ENCODE measurements at regions not wholly inside any gene's neighbourhood (a gene's known extent, or its start where the extent isn't known, plus 50 kb on each side); places are given as distances from the start of the nearest gene placed in this dataset.

DNA sequence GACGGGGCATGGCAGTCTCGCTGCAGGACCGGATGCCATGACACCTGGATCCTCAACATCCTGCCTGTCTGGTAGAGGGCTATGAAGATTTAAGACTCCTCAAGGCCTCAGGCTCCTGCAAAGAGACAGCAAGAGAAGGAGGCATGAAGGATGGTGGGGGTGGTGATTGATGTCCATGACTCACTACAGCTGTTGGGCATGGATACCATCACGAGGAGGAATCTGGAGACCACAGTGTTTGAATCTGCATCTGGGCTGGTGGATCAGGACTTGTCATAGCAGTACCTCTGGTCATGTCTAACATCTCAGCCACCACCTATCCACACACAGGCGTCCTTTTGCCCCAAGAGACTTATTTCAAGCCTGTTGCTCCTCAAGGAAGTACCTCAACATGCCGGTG is 50.2 kb upstream of the WSCD1 start:
- TF ChIP-seq CTCF (IDR thresholded peaks at IDR 0.05; ENCODE audit: insufficient read depth, low read depth, low read length) (no peak), EZH2 (IDR thresholded peaks at IDR 0.05; ENCODE audit: insufficient read depth, low read length) (no peak)
